ENCODE measurements at regions not wholly inside any gene's neighbourhood (a gene's known extent, or its start where the extent isn't known, plus 50 kb on each side); places are given as distances from the start of the nearest gene placed in this dataset.
"Not testable (repeated sequence)": the region's sequence is repeated elsewhere in the genome, so short reads cannot be mapped to it uniquely, and the experiment has no call there.

- Histone ChIP-seq H3K36me3 (ENCODE audit: control insufficient read depth in 2 of 2, extremely low read depth in 1 of 2, insufficient read depth in 2 of 2, low read length in 2 of 2) (no peaks in the 10 kb centered on the region), H3K4me2 (ENCODE audit: control insufficient read depth, extremely low read depth, insufficient read depth, low read depth, low read length) (no peak overlapping the region), H2AFZ (ENCODE audit: control insufficient read depth, low read length) (no peak overlapping the region), H3K9ac (ENCODE audit: control insufficient read depth, extremely low read depth, insufficient read depth, low read length) (no peak overlapping the region), H3K27me3 (ENCODE audit: control insufficient read depth, extremely low read depth, insufficient read depth, low read length) (no peaks in the 10 kb centered on the region), H3K4me3 (ENCODE audit: control insufficient read depth in 2 of 3, extremely low read depth in 1 of 3, insufficient read depth in 2 of 3, low read depth in 1 of 3, low read length in 3 of 3) (no peak overlapping the region), H3K4me1 (ENCODE audit: control insufficient read depth, extremely low read depth, insufficient read depth, low read length) (peaks cover 4% of the 10 kb centered on the region), H3K9me1 (ENCODE audit: control insufficient read depth, extremely low read depth, insufficient read depth, low read length) (no peaks in the 10 kb centered on the region), H3K79me2 (ENCODE audit: control insufficient read depth, insufficient read depth, low read length) (no peaks in the 10 kb centered on the region), H4K20me1 (ENCODE audit: control insufficient read depth, extremely low read depth, insufficient read depth, low read length) (no peaks in the 10 kb centered on the region), H3K9me3 (ENCODE audit: control insufficient read depth, low read depth, low read length) (no peaks in the 10 kb centered on the region), H3K27ac (ENCODE audit: control insufficient read depth, insufficient read depth, low read length) (no peak overlapping the region)
- DNase-seq (ENCODE audit: low read depth, low spot score) (no peak), FAIRE-seq (no peak)
- no peak for TF ChIP-seq EZH2 (IDR thresholded peaks at IDR 0.05; ENCODE audit: low read length)
- TF ChIP-seq, protein P1, sequence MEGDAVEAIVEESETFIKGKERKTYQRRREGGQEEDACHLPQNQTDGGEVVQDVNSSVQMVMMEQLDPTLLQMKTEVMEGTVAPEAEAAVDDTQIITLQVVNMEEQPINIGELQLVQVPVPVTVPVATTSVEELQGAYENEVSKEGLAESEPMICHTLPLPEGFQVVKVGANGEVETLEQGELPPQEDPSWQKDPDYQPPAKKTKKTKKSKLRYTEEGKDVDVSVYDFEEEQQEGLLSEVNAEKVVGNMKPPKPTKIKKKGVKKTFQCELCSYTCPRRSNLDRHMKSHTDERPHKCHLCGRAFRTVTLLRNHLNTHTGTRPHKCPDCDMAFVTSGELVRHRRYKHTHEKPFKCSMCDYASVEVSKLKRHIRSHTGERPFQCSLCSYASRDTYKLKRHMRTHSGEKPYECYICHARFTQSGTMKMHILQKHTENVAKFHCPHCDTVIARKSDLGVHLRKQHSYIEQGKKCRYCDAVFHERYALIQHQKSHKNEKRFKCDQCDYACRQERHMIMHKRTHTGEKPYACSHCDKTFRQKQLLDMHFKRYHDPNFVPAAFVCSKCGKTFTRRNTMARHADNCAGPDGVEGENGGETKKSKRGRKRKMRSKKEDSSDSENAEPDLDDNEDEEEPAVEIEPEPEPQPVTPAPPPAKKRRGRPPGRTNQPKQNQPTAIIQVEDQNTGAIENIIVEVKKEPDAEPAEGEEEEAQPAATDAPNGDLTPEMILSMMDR (optimal IDR thresholded peaks at IDR 0.05 in 1 of 3, IDR thresholded peaks at IDR 0.05 in 1 of 3, conservative IDR thresholded peaks at IDR 0.05 in 1 of 3; ENCODE audit: extremely low read depth in 1 of 3, insufficient read depth in 2 of 3, low read length in 3 of 3) = no peak
- dilution Hi-C loops (cut with MboI; ENCODE audit: extremely low pct_ligation_motif_present, low sequenced_read_pairs) = no loop called here
Measured at GRCh38 chr22:26972286-26972685, 314.9 kb downstream of the MIAT start.

DNA sequence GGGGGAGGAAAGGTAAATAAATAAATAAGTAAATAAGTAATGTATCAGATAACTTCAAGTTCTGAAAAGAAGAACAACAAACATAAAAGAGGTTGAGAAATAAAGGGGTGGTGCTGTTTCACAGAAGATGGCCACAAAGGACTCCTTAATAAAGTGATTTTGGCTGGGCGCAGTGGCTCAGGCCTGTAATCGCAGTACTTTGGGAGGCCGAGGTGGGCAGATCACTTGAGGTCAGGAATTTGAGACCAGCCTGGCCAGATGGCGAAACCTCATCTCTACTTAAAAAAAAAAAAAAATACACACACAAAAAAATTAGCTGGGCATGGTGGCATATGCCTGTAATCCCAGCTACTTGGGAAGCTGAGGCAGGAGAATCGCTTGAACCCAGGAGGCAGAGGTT, 315.5 kb downstream of the MIAT start:
- DNase-seq (ENCODE audit: low read depth, low spot score); H3K4me3 ChIP-seq (ENCODE audit: control insufficient read depth in 2 of 3, extremely low read depth in 1 of 3, insufficient read depth in 2 of 3, low read depth in 1 of 3, low read length in 3 of 3): not testable (repeated sequence)

DNA sequence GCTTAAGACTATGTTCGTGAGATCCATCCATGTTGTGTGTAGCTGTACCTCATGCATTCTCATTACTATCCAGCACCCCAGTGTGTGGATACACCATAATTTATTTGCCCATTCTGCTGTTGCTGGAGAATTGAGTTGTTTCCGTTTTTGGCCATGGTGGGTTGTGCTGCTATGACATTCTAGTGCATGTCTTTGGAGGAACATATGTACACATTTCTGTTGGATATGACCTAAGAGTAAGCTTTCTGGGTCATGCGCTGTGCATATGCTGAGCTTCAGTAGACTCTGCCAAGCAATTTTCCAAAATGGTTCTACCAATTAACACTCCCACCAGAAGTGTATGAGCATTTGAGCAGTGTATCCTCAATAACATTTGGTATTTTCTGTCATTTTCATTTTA, 316.6 kb downstream of the MIAT start:
- Histone ChIP-seq H3K4me1 (ENCODE audit: control insufficient read depth, extremely low read depth, insufficient read depth, low read length) (peaks cover 4% of the 10 kb centered on the region), H2AFZ (ENCODE audit: control insufficient read depth, low read length) (no peak overlapping the region), H3K4me2 (ENCODE audit: control insufficient read depth, extremely low read depth, insufficient read depth, low read depth, low read length) (no peak overlapping the region), H3K9me3 (ENCODE audit: control insufficient read depth, low read depth, low read length) (no peaks in the 10 kb centered on the region), H3K4me3 (ENCODE audit: control insufficient read depth in 2 of 3, extremely low read depth in 1 of 3, insufficient read depth in 2 of 3, low read depth in 1 of 3, low read length in 3 of 3) (no peak overlapping the region), H3K36me3 (ENCODE audit: control insufficient read depth in 2 of 2, extremely low read depth in 1 of 2, insufficient read depth in 2 of 2, low read length in 2 of 2) (no peaks in the 10 kb centered on the region), H4K20me1 (ENCODE audit: control insufficient read depth, extremely low read depth, insufficient read depth, low read length) (no peaks in the 10 kb centered on the region), H3K9me1 (ENCODE audit: control insufficient read depth, extremely low read depth, insufficient read depth, low read length) (no peaks in the 10 kb centered on the region), H3K27ac (ENCODE audit: control insufficient read depth, insufficient read depth, low read length) (no peak overlapping the region), H3K27me3 (ENCODE audit: control insufficient read depth, extremely low read depth, insufficient read depth, low read length) (no peaks in the 10 kb centered on the region), H3K9ac (ENCODE audit: control insufficient read depth, extremely low read depth, insufficient read depth, low read length) (no peak overlapping the region), H3K79me2 (ENCODE audit: control insufficient read depth, insufficient read depth, low read length) (no peaks in the 10 kb centered on the region)
- dilution Hi-C loops (cut with MboI; ENCODE audit: extremely low pct_ligation_motif_present, low sequenced_read_pairs) = no loop called here
- DNase-seq (ENCODE audit: low read depth, low spot score) (no peak), FAIRE-seq (no peak)
- TF ChIP-seq, protein P1 (optimal IDR thresholded peaks at IDR 0.05 in 1 of 3, IDR thresholded peaks at IDR 0.05 in 1 of 3, conservative IDR thresholded peaks at IDR 0.05 in 1 of 3; ENCODE audit: extremely low read depth in 1 of 3, insufficient read depth in 2 of 3, low read length in 3 of 3) = no peak

More for the DNA sequence above, 315.5 kb downstream of the MIAT start:
- H3K9ac ChIP-seq (ENCODE audit: control insufficient read depth, extremely low read depth, insufficient read depth, low read length); dilution Hi-C loops (cut with MboI; ENCODE audit: extremely low pct_ligation_motif_present, low sequenced_read_pairs); H3K9me3 ChIP-seq (ENCODE audit: control insufficient read depth, low read depth, low read length); H3K4me2 ChIP-seq (ENCODE audit: control insufficient read depth, extremely low read depth, insufficient read depth, low read depth, low read length); H2AFZ ChIP-seq (ENCODE audit: control insufficient read depth, low read length); H3K79me2 ChIP-seq (ENCODE audit: control insufficient read depth, insufficient read depth, low read length); H3K27me3 ChIP-seq (ENCODE audit: control insufficient read depth, extremely low read depth, insufficient read depth, low read length); H3K27ac ChIP-seq (ENCODE audit: control insufficient read depth, insufficient read depth, low read length); H3K4me1 ChIP-seq (ENCODE audit: control insufficient read depth, extremely low read depth, insufficient read depth, low read length); FAIRE-seq; H4K20me1 ChIP-seq (ENCODE audit: control insufficient read depth, extremely low read depth, insufficient read depth, low read length); H3K36me3 ChIP-seq (ENCODE audit: control insufficient read depth in 2 of 2, extremely low read depth in 1 of 2, insufficient read depth in 2 of 2, low read length in 2 of 2); H3K9me1 ChIP-seq (ENCODE audit: control insufficient read depth, extremely low read depth, insufficient read depth, low read length): not testable (repeated sequence)

Data from keratinocyte (primary cell).